ENCODE measurements at regions not wholly inside any gene's neighbourhood (a gene's known extent, or its start where the extent isn't known, plus 50 kb on each side); places are given as distances from the start of the nearest gene placed in this dataset.
"Not testable (repeated sequence)": the region's sequence is repeated elsewhere in the genome, so short reads cannot be mapped to it uniquely, and the experiment has no call there.

DNA sequence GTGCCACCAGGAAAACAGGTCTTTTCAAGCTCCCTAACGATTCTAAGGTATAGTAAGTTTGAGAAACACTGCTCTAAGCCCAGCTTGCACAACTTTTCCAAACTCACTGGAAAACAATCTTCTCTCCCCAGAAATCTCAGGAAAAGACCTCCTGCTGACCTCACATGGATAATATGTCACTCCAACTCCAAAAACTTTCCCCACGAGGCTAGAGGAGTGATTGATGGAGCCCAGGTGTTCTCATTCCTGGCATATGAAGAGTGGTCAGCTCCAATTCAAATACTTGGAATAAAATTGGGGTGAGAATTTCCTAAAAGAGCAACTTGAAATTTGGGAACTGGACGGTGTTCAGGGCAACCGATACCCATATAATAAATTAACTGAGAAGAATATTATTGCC, 299.9 kb downstream of the PPP4R3C start:
- H3K4me1 ChIP-seq (ENCODE audit: low read depth, poor library complexity, severe bottlenecking), result no peaks in the 10 kb centered on the region
- H3K9ac ChIP-seq, result no peak overlapping the region
- no peaks in the 10 kb centered on the region for H4K20me1 ChIP-seq (ENCODE audit: insufficient read depth)
- H3K79me2 ChIP-seq (ENCODE audit: insufficient read depth, low read depth), result no peaks in the 10 kb centered on the region
- no peaks in the 10 kb centered on the region for H3K36me3 ChIP-seq (ENCODE audit: insufficient read depth)
- no peak overlapping the region for H2AFZ ChIP-seq (ENCODE audit: low read depth)
- H3K27me3 ChIP-seq (ENCODE audit: insufficient read depth, low read depth), result no peaks in the 10 kb centered on the region
- H3K27ac ChIP-seq, result no peak overlapping the region
- TF ChIP-seq, protein P1, sequence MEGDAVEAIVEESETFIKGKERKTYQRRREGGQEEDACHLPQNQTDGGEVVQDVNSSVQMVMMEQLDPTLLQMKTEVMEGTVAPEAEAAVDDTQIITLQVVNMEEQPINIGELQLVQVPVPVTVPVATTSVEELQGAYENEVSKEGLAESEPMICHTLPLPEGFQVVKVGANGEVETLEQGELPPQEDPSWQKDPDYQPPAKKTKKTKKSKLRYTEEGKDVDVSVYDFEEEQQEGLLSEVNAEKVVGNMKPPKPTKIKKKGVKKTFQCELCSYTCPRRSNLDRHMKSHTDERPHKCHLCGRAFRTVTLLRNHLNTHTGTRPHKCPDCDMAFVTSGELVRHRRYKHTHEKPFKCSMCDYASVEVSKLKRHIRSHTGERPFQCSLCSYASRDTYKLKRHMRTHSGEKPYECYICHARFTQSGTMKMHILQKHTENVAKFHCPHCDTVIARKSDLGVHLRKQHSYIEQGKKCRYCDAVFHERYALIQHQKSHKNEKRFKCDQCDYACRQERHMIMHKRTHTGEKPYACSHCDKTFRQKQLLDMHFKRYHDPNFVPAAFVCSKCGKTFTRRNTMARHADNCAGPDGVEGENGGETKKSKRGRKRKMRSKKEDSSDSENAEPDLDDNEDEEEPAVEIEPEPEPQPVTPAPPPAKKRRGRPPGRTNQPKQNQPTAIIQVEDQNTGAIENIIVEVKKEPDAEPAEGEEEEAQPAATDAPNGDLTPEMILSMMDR (conservative IDR thresholded peaks at IDR 0.05; ENCODE audit: low read depth, low read length), result no peak
- H3K4me2 ChIP-seq, result no peak overlapping the region
- no peak overlapping the region for H3K4me3 ChIP-seq (IDR thresholded peaks at IDR 0.05; ENCODE audit: insufficient read depth, low read depth, low read length)

DNA sequence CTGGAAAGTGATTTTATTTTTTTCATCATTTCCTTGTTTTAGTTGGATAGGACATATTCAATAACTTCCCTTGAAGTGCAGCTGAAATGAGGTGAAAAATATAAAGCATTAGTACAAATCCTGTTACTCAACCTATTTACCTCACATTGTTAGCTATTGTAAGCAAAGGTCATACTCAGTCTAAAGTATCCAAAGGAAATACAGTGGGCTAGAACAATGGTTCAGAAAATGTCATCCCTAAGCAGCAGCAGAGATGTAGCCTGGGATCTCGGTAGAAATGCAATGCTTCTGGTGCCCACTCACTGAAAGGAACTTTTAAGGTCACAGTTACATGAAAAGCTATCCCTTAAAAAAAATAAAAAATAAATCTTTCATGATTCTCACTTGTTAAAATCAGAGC, 300.6 kb downstream of the PPP4R3C start:
- no peaks in the 10 kb centered on the region for H3K36me3 ChIP-seq (ENCODE audit: insufficient read depth)
- no peak overlapping the region for H3K4me2 ChIP-seq
- H3K4me3 ChIP-seq (IDR thresholded peaks at IDR 0.05; ENCODE audit: insufficient read depth, low read depth, low read length), result no peak overlapping the region
- no peak overlapping the region for H2AFZ ChIP-seq (ENCODE audit: low read depth)
- no peak overlapping the region for H3K9ac ChIP-seq
- no peaks in the 10 kb centered on the region for H3K27me3 ChIP-seq (ENCODE audit: insufficient read depth, low read depth)
- H3K27ac ChIP-seq, result no peak overlapping the region
- TF ChIP-seq, protein P1 (conservative IDR thresholded peaks at IDR 0.05; ENCODE audit: low read depth, low read length), result no peak
- no peaks in the 10 kb centered on the region for H3K4me1 ChIP-seq (ENCODE audit: low read depth, poor library complexity, severe bottlenecking)
- no peaks in the 10 kb centered on the region for H3K79me2 ChIP-seq (ENCODE audit: insufficient read depth, low read depth)
- no peaks in the 10 kb centered on the region for H4K20me1 ChIP-seq (ENCODE audit: insufficient read depth)

DNA sequence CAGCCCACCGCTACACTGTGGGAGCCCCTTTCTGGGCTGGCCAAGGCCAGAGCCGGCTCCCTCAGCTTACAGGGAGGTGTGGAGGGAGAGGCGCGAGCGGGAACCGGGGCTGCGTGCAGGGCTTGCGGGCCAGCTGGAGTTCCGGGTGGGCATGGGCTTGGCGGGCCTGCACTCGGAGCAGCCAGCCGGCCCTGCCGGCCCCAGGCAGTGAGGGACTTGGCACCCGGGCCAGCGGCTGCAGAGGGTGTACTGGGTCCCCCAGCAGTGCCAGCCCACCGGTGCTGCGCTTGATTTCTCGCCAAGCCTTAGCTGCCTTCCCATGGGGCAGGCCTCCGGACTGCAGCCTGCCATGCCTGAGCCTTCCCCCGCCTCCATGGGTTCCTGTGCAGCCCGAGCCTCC, 306.2 kb downstream of the PPP4R3C start:
- not testable (repeated sequence) for H4K20me1 ChIP-seq (ENCODE audit: insufficient read depth); H3K27ac ChIP-seq; H3K4me3 ChIP-seq (IDR thresholded peaks at IDR 0.05; ENCODE audit: insufficient read depth, low read depth, low read length); H3K4me1 ChIP-seq (ENCODE audit: low read depth, poor library complexity, severe bottlenecking); H3K36me3 ChIP-seq (ENCODE audit: insufficient read depth); H3K27me3 ChIP-seq (ENCODE audit: insufficient read depth, low read depth); H3K4me2 ChIP-seq; H3K79me2 ChIP-seq (ENCODE audit: insufficient read depth, low read depth); H2AFZ ChIP-seq (ENCODE audit: low read depth); H3K9ac ChIP-seq

DNA sequence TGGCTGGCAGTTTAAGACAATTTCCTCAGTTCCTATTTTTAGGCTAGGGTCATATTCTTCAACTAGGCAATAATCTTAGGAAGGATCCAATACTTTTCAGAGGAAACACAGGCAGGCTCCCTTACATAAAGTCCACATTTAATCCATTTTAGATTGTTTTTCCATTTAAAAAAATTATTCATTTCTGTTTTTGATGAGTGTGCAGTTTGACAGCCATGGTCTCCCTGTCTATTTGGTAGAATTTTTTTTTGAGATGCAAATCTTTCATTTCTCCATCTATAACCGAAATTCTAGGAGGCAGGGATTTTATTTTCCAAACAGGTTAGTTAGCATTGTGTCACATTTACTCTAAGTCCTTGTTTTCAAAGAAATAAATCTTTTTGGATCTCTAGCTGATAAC, 326.8 kb downstream of the PPP4R3C start:
- TF ChIP-seq, protein P1 (conservative IDR thresholded peaks at IDR 0.05; ENCODE audit: low read depth, low read length), result no peak
- Histone ChIP-seq H3K9ac (no peak overlapping the region), H3K36me3 (ENCODE audit: insufficient read depth) (no peaks in the 10 kb centered on the region), H3K4me1 (ENCODE audit: low read depth, poor library complexity, severe bottlenecking) (no peaks in the 10 kb centered on the region), H3K79me2 (ENCODE audit: insufficient read depth, low read depth) (no peaks in the 10 kb centered on the region), H4K20me1 (ENCODE audit: insufficient read depth) (no peaks in the 10 kb centered on the region), H3K27ac (no peak overlapping the region), H2AFZ (ENCODE audit: low read depth) (no peak overlapping the region), H3K4me2 (no peak overlapping the region), H3K27me3 (ENCODE audit: insufficient read depth, low read depth) (no peaks in the 10 kb centered on the region), H3K4me3 (IDR thresholded peaks at IDR 0.05; ENCODE audit: insufficient read depth, low read depth, low read length) (no peak overlapping the region)

DNA sequence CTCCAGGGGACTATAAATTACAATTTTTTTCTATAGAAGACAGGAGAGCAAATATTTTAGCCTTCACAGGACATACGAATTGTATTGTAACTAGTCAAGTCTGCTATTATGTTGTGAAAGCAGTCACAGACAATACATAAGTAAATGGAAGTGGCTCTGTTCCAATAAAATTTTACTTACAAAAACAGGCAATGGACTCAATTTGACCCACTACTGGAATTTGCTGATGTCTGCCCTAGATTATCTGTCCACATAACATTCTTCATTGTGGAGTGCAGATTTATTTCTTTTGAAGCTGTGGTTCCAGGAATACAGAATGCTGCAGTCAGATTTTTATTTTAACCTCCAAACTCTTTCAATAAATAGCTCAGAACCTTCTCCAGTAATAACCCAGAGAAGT, 330.3 kb downstream of the PPP4R3C start:
- Histone ChIP-seq H3K27me3 (ENCODE audit: insufficient read depth, low read depth) (no peaks in the 10 kb centered on the region), H3K36me3 (ENCODE audit: insufficient read depth) (no peaks in the 10 kb centered on the region), H4K20me1 (ENCODE audit: insufficient read depth) (no peaks in the 10 kb centered on the region), H3K4me1 (ENCODE audit: low read depth, poor library complexity, severe bottlenecking) (no peaks in the 10 kb centered on the region), H3K9ac (no peak overlapping the region), H2AFZ (ENCODE audit: low read depth) (no peak overlapping the region), H3K79me2 (ENCODE audit: insufficient read depth, low read depth) (no peaks in the 10 kb centered on the region), H3K27ac (no peak overlapping the region), H3K4me2 (no peak overlapping the region), H3K4me3 (IDR thresholded peaks at IDR 0.05; ENCODE audit: insufficient read depth, low read depth, low read length) (no peak overlapping the region)
- TF ChIP-seq, protein P1 (conservative IDR thresholded peaks at IDR 0.05; ENCODE audit: low read depth, low read length), result no peak

DNA sequence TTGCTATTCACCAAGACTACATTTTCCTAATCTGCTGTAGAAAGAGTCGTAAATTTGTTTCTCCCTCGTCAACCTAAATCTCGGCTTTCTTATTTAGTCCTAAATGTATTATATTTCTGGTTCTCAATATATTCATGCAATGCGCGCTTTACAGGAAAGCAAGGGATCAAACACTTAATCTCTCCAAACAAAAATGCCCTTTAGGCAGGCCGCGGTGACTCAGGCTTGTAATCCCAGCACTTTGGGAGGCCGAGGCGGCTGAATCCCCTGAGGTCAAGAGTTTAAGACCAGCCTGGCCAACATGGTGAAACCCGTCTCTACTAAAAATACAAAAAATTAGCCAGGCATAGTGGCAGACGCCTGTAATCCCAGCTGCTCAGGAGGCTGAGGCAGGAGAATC, 376.0 kb downstream of the PPP4R3C start:
- not testable (repeated sequence) for H3K36me3 ChIP-seq (ENCODE audit: insufficient read depth); H3K9ac ChIP-seq; H3K4me3 ChIP-seq (IDR thresholded peaks at IDR 0.05; ENCODE audit: insufficient read depth, low read depth, low read length); H3K4me2 ChIP-seq; H3K27ac ChIP-seq; H4K20me1 ChIP-seq (ENCODE audit: insufficient read depth); H3K4me1 ChIP-seq (ENCODE audit: low read depth, poor library complexity, severe bottlenecking); H2AFZ ChIP-seq (ENCODE audit: low read depth); H3K79me2 ChIP-seq (ENCODE audit: insufficient read depth, low read depth); H3K27me3 ChIP-seq (ENCODE audit: insufficient read depth, low read depth)
